Mesothelial cell of epicardium (in vitro differentiated cells): ENCODE measurements at regions not wholly inside any gene's neighbourhood (a gene's known extent, or its start where the extent isn't known, plus 50 kb on each side); places are given as distances from the start of the nearest gene placed in this dataset.

ENCODE experiments used
- DNase-seq, 2 experiments: peaks; one replicate each; pipeline ENCODE4 v3.0.0; 2021; ENCODE audit warnings: low spot score in 2 of 2; ENCODE audit not compliant: unreplicated experiment in 2 of 2
- H3K27ac Mint-ChIP-seq: 2 replicates; pipeline ENCODE4 v1.8.0; 2021; ENCODE audit warnings: mixed read lengths
- H3K27me3 Mint-ChIP-seq: 2 replicates; pipeline ENCODE4 v1.8.0; 2021; ENCODE audit warnings: low read depth, mixed read lengths
- H3K36me3 Mint-ChIP-seq: 2 replicates; pipeline ENCODE4 v1.8.0; 2021; ENCODE audit warnings: mixed read lengths
- H3K4me1 Mint-ChIP-seq: 2 replicates; pipeline ENCODE4 v1.8.0; 2021; ENCODE audit warnings: mixed read lengths
- H3K4me3 Mint-ChIP-seq: 2 replicates; pipeline ENCODE4 v1.8.0; 2021; ENCODE audit warnings: mild to moderate bottlenecking, moderate library complexity, mixed read lengths
- H3K9me3 Mint-ChIP-seq: 2 replicates; pipeline ENCODE4 v1.8.0; 2021; ENCODE audit warnings: mixed read lengths
- CTCF ChIP-seq: fragments of 200-600 bp; sonication (generic); IDR thresholded peaks from one replicate; pipeline ENCODE4 v1.5.0; 2021; ENCODE audit warnings: antibody characterized with exemption; ENCODE audit not compliant: unreplicated experiment

GRCh38 chr11:81669935-81670543 is 1063.6 kb downstream of the FAM181B start:
- Mint-ChIP-seq H3K4me3 (no peak overlapping the region), H3K9me3 (no peaks in the 10 kb centered on the region), H3K4me1 (no peaks in the 10 kb centered on the region), H3K27me3 (no peaks in the 10 kb centered on the region), H3K27ac (no peak overlapping the region), H3K36me3 (no peaks in the 10 kb centered on the region)
- no peak for DNase-seq
- no peak for TF ChIP-seq CTCF

- Mint-ChIP-seq H3K36me3 (peaks cover 5% of the 10 kb centered on the region), H3K27ac (no peak overlapping the region), H3K27me3 (no peaks in the 10 kb centered on the region), H3K4me3 (no peak overlapping the region), H3K4me1 (no peaks in the 10 kb centered on the region), H3K9me3 (peaks cover 47% of the 10 kb centered on the region)
- TF ChIP-seq CTCF = no peak
- no peak for DNase-seq
These were observed 1074.9 kb downstream of the FAM181B start for GRCh38 chr11:81658722-81659121.

- DNase-seq = no peak
- H3K27me3 Mint-ChIP-seq = peaks cover 2% of the 10 kb centered on the region
- no peak for TF ChIP-seq CTCF
- H3K36me3 Mint-ChIP-seq = peaks cover 5% of the 10 kb centered on the region
- H3K27ac Mint-ChIP-seq = no peak overlapping the region
- H3K4me3 Mint-ChIP-seq = no peak overlapping the region
- H3K4me1 Mint-ChIP-seq = no peaks in the 10 kb centered on the region
- H3K9me3 Mint-ChIP-seq = peaks cover 42% of the 10 kb centered on the region
These were observed 1078.3 kb downstream of the FAM181B start for GRCh38 chr11:81655351-81655750.

GRCh38 chr11:81647374-81647773 is 1086.3 kb downstream of the FAM181B start:
- H3K4me3 Mint-ChIP-seq = peak overlapping the region; percentile 49
- H3K36me3 Mint-ChIP-seq = no peaks in the 10 kb centered on the region
- no peak for DNase-seq
- H3K27ac Mint-ChIP-seq = no peak overlapping the region
- H3K4me1 Mint-ChIP-seq = peaks cover 17% of the 10 kb centered on the region
- H3K27me3 Mint-ChIP-seq = peaks cover 14% of the 10 kb centered on the region
- no peak for TF ChIP-seq CTCF
- no peaks in the 10 kb centered on the region for H3K9me3 Mint-ChIP-seq

- TF ChIP-seq CTCF = peak; percentile 90
- H3K9me3 Mint-ChIP-seq = peaks cover 5% of the 10 kb centered on the region
- peaks cover 17% of the 10 kb centered on the region for H3K4me1 Mint-ChIP-seq
- DNase-seq = no peak
- H3K4me3 Mint-ChIP-seq = no peak overlapping the region
- peaks cover 10% of the 10 kb centered on the region for H3K27me3 Mint-ChIP-seq
- H3K27ac Mint-ChIP-seq = no peak overlapping the region
- no peaks in the 10 kb centered on the region for H3K36me3 Mint-ChIP-seq
These were observed 1089.3 kb downstream of the FAM181B start for GRCh38 chr11:81644239-81644840.
